Right kidney (tissue), 1 donor: ENCODE measurements at regions not wholly inside any gene's neighbourhood (a gene's known extent, or its start where the extent isn't known, plus 50 kb on each side); places are given as distances from the start of the nearest gene placed in this dataset.

Experiments used
- DNase-seq: peaks from one replicate; pipeline ENCODE4 v3.0.0-alpha.2; 2016

- no peak for DNase-seq
These were observed 65.3 kb downstream of the METRNL start for GRCh38 chr17:83144421-83145357.

DNA sequence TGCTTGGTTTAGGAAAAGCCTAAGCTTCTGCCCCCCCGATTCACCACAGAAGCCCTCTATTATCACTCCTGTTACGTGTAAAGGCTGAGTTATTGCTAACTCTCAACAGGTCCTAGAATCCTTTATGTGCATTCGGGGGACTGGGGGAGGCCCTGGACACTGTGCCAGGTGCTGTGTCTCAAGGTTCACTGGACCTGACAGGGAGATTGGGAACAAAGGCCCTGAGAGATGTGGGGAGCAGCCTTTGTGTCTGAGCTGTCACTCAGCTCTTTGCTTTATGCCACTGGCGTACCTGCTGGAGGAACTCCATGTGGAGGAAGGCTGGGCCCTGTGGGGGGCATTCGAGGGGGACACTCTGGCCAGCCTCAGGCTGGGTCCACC is 65.9 kb downstream of the METRNL start:
- DNase-seq = no peak

- no peak for DNase-seq
These were observed 66.4 kb downstream of the METRNL start for GRCh38 chr17:83145831-83146230.

- DNase-seq = no peak
These were observed 66.9 kb downstream of the METRNL start for GRCh38 chr17:83146347-83146746.

DNA sequence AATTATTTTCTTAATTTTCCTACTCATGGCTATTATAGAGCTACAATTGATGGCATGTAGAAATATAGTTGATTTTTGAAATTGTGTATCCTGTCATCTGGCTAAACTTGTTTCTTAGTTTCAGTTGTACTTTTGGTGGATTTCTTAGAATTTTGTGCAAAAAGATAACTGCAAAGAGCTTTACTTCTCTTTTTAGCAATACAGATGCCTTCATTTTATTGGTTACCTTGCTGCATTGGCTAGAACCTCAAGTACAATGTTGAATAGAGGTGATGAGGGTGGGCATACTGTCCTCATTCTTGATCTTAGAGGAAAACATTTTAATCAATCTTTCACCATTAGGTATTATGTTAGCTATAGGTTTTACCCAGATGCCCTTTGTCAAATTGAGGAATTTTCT is 67.9 kb downstream of the METRNL start:
- no peak for DNase-seq

DNA sequence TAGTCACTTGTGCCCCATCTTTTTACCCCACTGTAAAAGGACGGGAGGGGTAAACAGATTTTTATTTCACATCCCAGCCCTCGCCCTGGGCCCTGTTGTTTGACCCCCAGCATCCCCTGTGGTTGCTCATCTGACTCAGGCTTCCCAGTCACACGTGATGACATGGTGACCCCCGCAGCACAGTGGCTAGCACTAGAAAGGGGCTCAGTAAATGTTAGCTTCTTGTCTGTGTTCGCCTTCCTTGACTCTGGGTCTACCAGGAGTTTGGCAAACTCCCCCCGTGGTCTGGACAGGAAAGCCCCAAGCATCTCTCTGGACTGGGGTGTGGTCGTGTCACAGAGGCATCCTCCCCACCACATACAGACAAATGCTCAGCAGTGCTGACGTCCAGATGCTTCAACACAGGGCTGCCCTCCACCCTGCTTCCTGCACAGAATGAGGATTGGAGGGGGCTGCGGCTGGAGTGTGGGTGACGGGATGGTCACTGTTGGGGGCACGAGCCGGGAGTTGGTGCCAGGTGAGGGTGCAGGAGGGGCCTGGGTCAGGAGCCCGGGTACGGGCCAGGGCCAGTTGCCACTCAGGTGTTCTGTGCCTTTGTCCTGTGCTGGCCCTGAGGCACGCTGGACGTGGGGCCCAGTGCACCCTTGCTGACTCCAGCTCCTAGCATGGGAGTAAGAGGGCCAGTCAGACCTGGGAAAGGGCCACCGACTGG is 69.1 kb downstream of the METRNL start:
- no peak for DNase-seq

- no peak for DNase-seq
These were observed 69.8 kb downstream of the METRNL start for GRCh38 chr17:83149029-83149725.

DNA sequence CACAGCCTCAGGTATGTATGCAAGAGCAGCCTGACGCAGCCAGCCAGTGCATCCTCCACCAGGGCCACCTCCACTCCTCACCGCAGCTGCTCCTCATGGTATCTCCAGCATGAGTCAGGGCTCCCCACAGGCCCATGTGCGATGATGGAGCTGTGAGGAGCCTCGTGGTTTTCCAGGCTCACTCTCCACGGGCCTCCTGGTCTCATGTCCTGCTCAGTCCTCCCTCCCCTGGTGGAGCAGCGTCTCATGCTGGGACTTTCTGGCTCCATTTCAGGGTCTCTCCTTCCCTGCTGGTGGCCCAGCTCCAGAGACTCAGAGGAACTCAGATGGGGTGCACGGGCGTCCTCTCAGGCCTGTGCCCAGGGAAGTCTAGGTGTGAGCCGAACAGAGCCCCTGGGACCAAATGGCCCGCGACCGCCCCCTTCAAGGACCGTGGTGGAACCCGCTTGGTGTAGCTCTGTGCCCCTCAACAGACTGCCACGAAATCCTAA is 70.4 kb downstream of the METRNL start:
- DNase-seq = no peak

DNA sequence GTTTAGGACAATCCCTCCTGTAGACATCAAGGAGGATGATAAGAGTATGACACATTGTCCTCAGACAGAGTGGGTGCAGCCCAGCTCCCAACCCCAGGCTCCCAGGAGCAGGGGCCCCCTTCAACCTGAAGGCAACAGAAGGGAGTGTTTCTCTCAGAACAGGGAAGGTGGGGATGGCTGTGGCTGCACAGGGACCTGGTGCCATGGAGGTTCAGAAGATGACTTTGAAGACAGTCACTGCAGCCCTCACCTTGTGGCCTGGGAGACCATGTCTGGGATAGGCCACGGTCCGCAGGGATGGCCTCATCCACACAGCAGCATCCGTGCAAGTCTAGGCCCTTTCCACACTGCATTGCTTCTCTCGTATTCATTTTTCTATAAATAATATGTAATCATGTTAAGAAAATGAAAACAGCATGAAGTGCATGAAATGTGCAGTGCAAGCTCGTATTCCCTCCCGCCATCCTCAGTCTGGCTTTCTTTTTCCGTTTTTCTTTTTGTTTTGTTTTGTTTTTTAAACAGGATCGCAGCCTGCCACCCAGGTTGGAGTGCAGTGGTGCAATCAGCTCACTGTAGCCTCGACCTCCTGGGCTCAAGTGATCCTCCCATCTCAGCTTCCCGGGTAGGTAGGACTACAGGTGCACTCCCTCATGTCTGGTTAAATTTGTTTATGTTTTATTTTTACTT is 71.1 kb downstream of the METRNL start:
- no peak for DNase-seq

- DNase-seq = no peak
These were observed 71.6 kb downstream of the METRNL start for GRCh38 chr17:83151056-83151441.

GRCh38 chr17:83151442-83152226 is 72.2 kb downstream of the METRNL start:
- DNase-seq = peak; percentile 58

DNA sequence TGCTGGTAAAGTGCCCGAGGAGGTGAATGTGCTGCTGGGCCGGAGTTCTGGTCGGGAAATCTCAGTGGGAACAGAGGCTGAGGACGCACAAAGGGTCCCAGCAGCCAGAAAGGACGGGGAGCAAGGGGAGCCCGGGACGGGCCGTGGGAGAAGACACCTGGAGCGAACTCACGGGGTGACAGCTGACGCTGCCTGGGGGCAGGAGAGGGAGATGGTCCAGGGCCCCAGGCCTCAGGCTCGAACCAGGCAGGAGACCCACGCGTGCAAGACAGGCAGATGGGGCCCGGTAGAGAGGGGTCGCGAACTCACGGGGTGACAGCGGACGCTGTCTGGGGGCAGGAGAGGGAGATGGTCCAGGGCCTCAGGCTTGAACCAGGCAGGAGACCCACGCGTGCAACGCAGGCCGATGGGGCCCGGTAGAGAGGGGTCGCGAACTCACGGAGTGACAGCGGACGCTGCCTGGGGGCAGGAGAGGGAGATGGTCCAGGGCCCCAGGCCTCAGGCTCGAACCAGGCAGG is 72.9 kb downstream of the METRNL start:
- DNase-seq = no peak

DNA sequence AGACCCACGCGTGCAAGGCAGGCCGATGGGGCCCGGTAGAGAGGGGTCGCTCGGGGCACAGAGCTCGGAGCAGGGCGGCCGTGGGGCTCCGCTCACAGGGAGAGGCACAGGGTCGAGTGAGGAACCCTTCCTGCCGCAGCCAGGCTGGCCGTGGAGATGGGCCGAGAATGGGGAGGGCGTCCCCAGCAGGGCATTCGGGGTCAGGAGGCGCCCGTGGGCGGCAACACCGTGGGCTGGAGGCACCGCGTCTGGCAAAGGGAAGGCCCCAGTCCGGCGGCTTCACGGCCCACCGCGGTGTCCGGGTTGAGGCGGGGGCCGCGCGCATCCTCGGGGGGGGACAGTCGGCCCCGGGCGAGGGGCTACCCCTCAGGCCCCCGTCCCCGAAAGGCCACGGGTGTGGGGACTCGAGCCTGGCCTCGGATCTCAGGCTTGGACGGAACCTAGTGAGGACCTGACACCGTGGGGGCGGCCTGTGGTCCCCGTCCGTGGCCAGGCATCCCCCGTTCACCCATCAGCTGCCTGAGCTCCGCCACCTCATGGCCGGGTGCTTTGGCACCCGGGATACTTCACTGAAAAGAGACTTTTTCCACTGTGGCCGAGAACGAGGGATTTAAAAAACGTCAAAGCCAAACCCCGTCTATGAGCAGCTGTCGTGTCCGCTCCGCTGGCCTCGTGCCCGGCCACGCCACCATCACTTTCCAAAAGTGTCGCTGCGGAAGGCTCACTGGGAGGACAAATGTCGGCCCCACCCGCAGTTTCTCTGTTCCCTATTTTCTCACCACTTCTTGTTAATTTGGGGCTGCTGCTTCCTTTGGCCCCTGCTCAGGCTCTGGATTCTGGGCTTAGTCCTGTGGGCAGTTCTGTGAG is 73.6 kb downstream of the METRNL start:
- no peak for DNase-seq

DNA sequence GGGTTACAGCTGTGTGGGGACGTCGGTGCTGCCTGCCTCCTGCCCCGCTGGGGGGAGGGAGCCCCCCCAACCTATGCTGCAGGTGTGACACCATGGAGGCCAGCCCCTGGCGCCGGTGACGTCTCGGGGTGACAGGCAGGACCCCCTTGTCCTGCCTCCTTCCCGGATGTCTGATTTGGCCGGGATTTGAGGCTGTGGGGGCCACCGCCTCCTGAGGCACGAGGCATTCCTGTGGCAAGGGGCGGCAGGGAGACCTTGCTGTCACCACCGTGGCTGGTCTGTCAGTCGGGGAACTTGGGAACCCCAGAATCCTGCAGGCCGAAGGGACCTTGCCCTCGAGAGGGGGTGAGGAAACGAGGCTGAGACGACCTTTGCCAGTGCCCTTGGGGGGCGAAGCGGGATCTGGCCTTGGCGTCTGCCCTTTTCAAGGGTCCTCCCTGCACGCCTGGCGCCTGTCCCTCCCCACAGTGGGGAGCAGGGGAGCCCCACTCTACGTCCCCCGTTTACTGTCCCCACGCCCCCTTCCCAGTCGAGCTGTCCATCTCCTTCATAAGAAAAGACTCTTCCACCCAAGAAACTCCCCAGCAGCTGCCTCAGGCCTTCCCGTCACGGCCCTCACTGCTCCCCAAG is 74.4 kb downstream of the METRNL start:
- DNase-seq = no peak

DNA sequence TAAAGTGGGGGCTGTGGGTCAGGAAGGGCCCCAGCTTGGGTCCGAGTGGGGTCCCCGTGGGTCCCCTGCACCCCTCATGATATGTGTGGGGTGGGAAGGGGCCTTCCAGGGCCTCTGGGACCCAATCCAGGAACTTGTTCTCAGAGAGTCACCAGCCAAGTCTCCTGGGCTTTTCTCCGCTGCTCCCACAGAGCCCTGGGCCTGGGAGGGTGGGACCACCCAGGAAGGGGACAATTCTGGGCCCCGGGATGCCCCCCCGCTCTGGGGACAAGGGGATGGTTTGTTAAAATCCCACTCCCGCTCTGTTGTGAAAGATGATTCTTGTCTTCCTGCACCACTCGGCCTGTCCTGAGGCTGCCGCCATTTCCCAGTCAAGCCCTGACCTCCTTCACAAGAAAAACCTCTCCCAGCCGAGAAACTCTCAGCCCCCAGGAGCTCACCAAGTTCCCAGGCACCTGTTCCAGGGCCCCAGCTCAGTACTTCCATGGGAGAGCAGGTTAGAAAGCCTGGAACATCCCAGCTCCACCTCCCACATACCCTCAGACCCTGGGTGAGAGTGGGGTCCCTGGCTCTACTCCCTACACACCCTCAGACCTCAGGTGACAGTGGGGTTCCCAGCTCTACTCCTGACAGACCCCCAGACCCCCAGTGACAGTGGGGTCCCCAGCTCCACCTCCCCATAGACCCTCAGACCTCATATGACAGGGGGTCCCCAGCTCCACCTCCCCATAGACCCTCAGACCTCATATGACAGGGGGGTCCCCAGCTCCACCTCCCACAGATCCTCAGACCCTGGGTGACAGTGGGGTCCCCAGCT is 75.1 kb downstream of the METRNL start:
- DNase-seq = no peak

- no peak for DNase-seq
These were observed 76.0 kb downstream of the METRNL start for GRCh38 chr17:83155128-83156121.

GRCh38 chr17:83156408-83156807 is 77.0 kb downstream of the METRNL start:
- no peak for DNase-seq
